ENCODE measurements at regions not wholly inside any gene's neighbourhood (a gene's known extent, or its start where the extent isn't known, plus 50 kb on each side); places are given as distances from the start of the nearest gene placed in this dataset.
"Not testable (repeated sequence)": the region's sequence is repeated elsewhere in the genome, so short reads cannot be mapped to it uniquely, and the experiment has no call there.

GRCh38 chr3:89889386-89889785 is 782.0 kb downstream of the EPHA3 start:
- DNase-seq (ENCODE audit: low spot score) = no peak
- no peak for TF ChIP-seq CTCF (IDR thresholded peaks at IDR 0.05)
- no peak overlapping the region for H3K27ac ChIP-seq
- H3K4me3 ChIP-seq = no peak overlapping the region

GRCh38 chr3:89908711-89909213 is 801.3 kb downstream of the EPHA3 start:
- TF ChIP-seq CTCF (IDR thresholded peaks at IDR 0.05) = no peak
- Histone ChIP-seq H3K4me3 (no peak overlapping the region), H3K27ac (no peak overlapping the region)
- DNase-seq (ENCODE audit: low spot score) = no peak

GRCh38 chr3:89912031-89912430 is 804.6 kb downstream of the EPHA3 start:
- Histone ChIP-seq H3K4me3 (no peak overlapping the region), H3K27ac (no peak overlapping the region)
- no peak for TF ChIP-seq CTCF (IDR thresholded peaks at IDR 0.05)
- no peak for DNase-seq (ENCODE audit: low spot score)

GRCh38 chr3:89923921-89924610 is 816.6 kb downstream of the EPHA3 start:
- no peak for DNase-seq (ENCODE audit: low spot score)
- TF ChIP-seq CTCF (IDR thresholded peaks at IDR 0.05) = no peak

GRCh38 chr3:89925976-89926375 is 818.6 kb downstream of the EPHA3 start:
- no peak overlapping the region for H3K27ac ChIP-seq
- DNase-seq (ENCODE audit: low spot score) = no peak
- no peak overlapping the region for H3K4me3 ChIP-seq
- TF ChIP-seq CTCF (IDR thresholded peaks at IDR 0.05) = no peak

More at GRCh38 chr3:89923921-89924610, 816.6 kb downstream of the EPHA3 start:
- H3K27ac ChIP-seq = no peak overlapping the region
- no peak overlapping the region for H3K4me3 ChIP-seq

GRCh38 chr3:89932882-89933281 is 825.5 kb downstream of the EPHA3 start:
- TF ChIP-seq CTCF (IDR thresholded peaks at IDR 0.05) = no peak
- Histone ChIP-seq H3K4me3 (no peak overlapping the region), H3K27ac (no peak overlapping the region)
- no peak for DNase-seq (ENCODE audit: low spot score)

GRCh38 chr3:89944461-89944860 is 837.0 kb downstream of the EPHA3 start:
- H3K27ac ChIP-seq; DNase-seq (ENCODE audit: low spot score); H3K4me3 ChIP-seq: not testable (repeated sequence)

All from coronary artery (tissue), 2 donors.